H1 (cell line): ENCODE measurements at regions not wholly inside any gene's neighbourhood (a gene's known extent, or its start where the extent isn't known, plus 50 kb on each side); places are given as distances from the start of the nearest gene placed in this dataset.

Experiments
- CTCF ChIA-PET: fragments of 300-600 bp; sonication (Branson Sonifier 250); formaldehyde crosslinking; loops from one replicate; lab custom pipeline; 2021; ENCODE audit not compliant: partially characterized antibody; lab: Charles Lee
- POLR2A ChIA-PET: fragments of 300-600 bp; sonication (Branson Sonifier 250); formaldehyde crosslinking; loops from one replicate; lab custom pipeline; 2021; ENCODE audit warnings: inconsistent platforms; ENCODE audit not compliant: partially characterized antibody; lab: Charles Lee
- DNase-seq, 2 experiments: peaks; one replicate each; pipeline versions ENCODE4 v3.0.0 to v3.0.0-alpha.2; 2010 to 2022; ENCODE audit warnings: low spot score in 2 of 2, low read depth in 1 of 2, mixed read lengths in 1 of 2
- FAIRE-seq: peaks from 2 replicates; lab custom pipeline; 2011; peaks lifted over from hg19 to GRCh38; lab: Jason Lieb, UNC
- H2AFZ ChIP-seq: 2 replicates; pipeline ENCODE4 v1.8.1; 2012; ENCODE audit warnings: low read length, inconsistent platforms
- H2AK5ac ChIP-seq: 2 replicates; pipeline ENCODE4 v1.6.1; 2013; ENCODE audit warnings: low read depth, low read length
- H2BK120ac ChIP-seq: replicated peaks from 2 replicates; pipeline ENCODE3; 2013; ENCODE audit warnings: low read depth, low read length, inconsistent platforms
- H2BK12ac ChIP-seq: 2 replicates; pipeline ENCODE4 v1.6.1; 2013; ENCODE audit warnings: low read depth, low read length
- H2BK15ac ChIP-seq: 2 replicates; pipeline ENCODE4 v1.6.1; 2013; ENCODE audit warnings: low read length
- H2BK20ac ChIP-seq: 2 replicates; pipeline ENCODE4 v1.6.1; 2013; ENCODE audit warnings: low read length
- H2BK5ac ChIP-seq: 2 replicates; pipeline ENCODE4 v1.6.1; 2013; ENCODE audit warnings: low read depth, low read length
- H3K14ac ChIP-seq: 2 replicates; pipeline ENCODE4 v1.6.1; 2013; ENCODE audit warnings: inconsistent platforms; ENCODE audit not compliant: insufficient read length
- H3K18ac ChIP-seq: 2 replicates; pipeline ENCODE4 v1.6.1; 2013; ENCODE audit warnings: low read length; ENCODE audit errors: extremely low read depth
- H3K23ac ChIP-seq: 2 replicates; pipeline ENCODE4 v1.6.1; 2013; ENCODE audit warnings: inconsistent platforms; ENCODE audit not compliant: insufficient read length
- H3K23me2 ChIP-seq: 2 replicates; pipeline ENCODE4 v1.6.1; 2013; ENCODE audit warnings: low read depth, low read length
- H3K27ac ChIP-seq: 2 replicates; pipeline ENCODE4 v1.6.1; 2011; ENCODE audit warnings: low read depth, low read length, inconsistent platforms
- H3K27me3 ChIP-seq, 4 experiments: replicated peaks in 1 of 4; 1 replicate in 1 of 4; 2 replicates in 3 of 4; pipeline versions ENCODE4 v1.6.1 to v1.8.1; 2011 to 2013; ENCODE audit warnings: low read length in 3 of 4, mild to moderate bottlenecking in 3 of 4, inconsistent platforms in 2 of 4, mixed read lengths in 2 of 4, moderate library complexity in 1 of 4; ENCODE audit not compliant: control insufficient read depth in 3 of 4, insufficient read depth in 3 of 4; ENCODE audit errors: extremely low read depth in 1 of 4
- H3K36me3 ChIP-seq, 4 experiments: 2 replicates each; pipeline versions ENCODE4 v1.6.1 to v1.8.1; 2011 to 2013; ENCODE audit warnings: mild to moderate bottlenecking in 4 of 4, low read length in 3 of 4, moderate library complexity in 2 of 4, control low read depth in 1 of 4, inconsistent platforms in 1 of 4; ENCODE audit not compliant: insufficient read depth in 4 of 4, control insufficient read depth in 2 of 4
- H3K4ac ChIP-seq: replicated peaks from 2 replicates; pipeline ENCODE3; 2013; ENCODE audit warnings: low read length, low read depth, mixed read lengths, inconsistent platforms; ENCODE audit not compliant: insufficient read length
- H3K4me1 ChIP-seq, 4 experiments: replicated peaks in 1 of 4; 1 replicate in 1 of 4; 2 replicates in 3 of 4; pipeline versions ENCODE4 v1.6.1 to v1.8.1; 2011 to 2013; ENCODE audit warnings: low read length in 3 of 4, inconsistent platforms in 2 of 4, mixed read lengths in 1 of 4; ENCODE audit not compliant: insufficient read depth in 4 of 4, control insufficient read depth in 3 of 4
- H3K4me2 ChIP-seq, 2 experiments: 2 replicates each; pipeline versions ENCODE4 v1.6.1 to v1.8.1; 2011 to 2013; ENCODE audit warnings: low read depth in 2 of 2, low read length in 2 of 2, control low read depth in 1 of 2, inconsistent platforms in 1 of 2, mild to moderate bottlenecking in 1 of 2; ENCODE audit not compliant: insufficient read depth in 1 of 2
- H3K4me3 ChIP-seq, 4 experiments: fragments of 200-600, 300-600 bp in 1 of 4; sonication (generic), shearing (Covaris generic), sonication (Bioruptor Twin) in 1 of 4; 2 replicates each; pipeline versions ENCODE4 v1.5.1 to v1.8.1; 2011 to 2016; ENCODE audit warnings: low read length in 4 of 4, low read depth in 3 of 4, control low read depth in 2 of 4, inconsistent platforms in 2 of 4, mild to moderate bottlenecking in 2 of 4, mixed read lengths in 1 of 4, moderate library complexity in 1 of 4; ENCODE audit not compliant: insufficient read depth in 2 of 4; ENCODE audit errors: extremely low read depth in 1 of 4
- H3K56ac ChIP-seq: replicated peaks from 2 replicates; pipeline ENCODE3; 2013; ENCODE audit warnings: low read depth, mild to moderate bottlenecking, mixed read lengths, low read length, inconsistent platforms; ENCODE audit not compliant: insufficient read length
- H3K79me1 ChIP-seq: 2 replicates; pipeline ENCODE4 v1.6.1; 2013; ENCODE audit warnings: low read depth, low read length, control low read depth
- H3K79me2 ChIP-seq, 2 experiments: 2 replicates each; pipeline versions ENCODE4 v1.6.1 to v1.8.1; 2012 to 2013; ENCODE audit warnings: low read length in 2 of 2, mild to moderate bottlenecking in 2 of 2, inconsistent platforms in 1 of 2; ENCODE audit not compliant: insufficient read depth in 2 of 2, control insufficient read depth in 1 of 2
- H3K9ac ChIP-seq, 4 experiments: replicated peaks in 1 of 4; 1 replicate in 1 of 4; 2 replicates in 3 of 4; pipeline versions ENCODE4 v1.6.1 to v1.8.1; 2011 to 2013; ENCODE audit warnings: low read depth in 3 of 4, low read length in 3 of 4, control low read depth in 2 of 4, mild to moderate bottlenecking in 2 of 4, moderate library complexity in 2 of 4, inconsistent platforms in 1 of 4; ENCODE audit errors: extremely low read depth in 1 of 4
- H3K9me3 ChIP-seq, 2 experiments: 2 replicates each; pipeline versions ENCODE4 v1.6.1 to v1.8.1; 2012 to 2013; ENCODE audit warnings: mild to moderate bottlenecking in 2 of 2, moderate library complexity in 2 of 2, control low read depth in 1 of 2, inconsistent platforms in 1 of 2, low read depth in 1 of 2, low read length in 1 of 2, mixed read lengths in 1 of 2; ENCODE audit not compliant: insufficient read depth in 2 of 2
- H4K20me1 ChIP-seq, 2 experiments: replicated peaks in 1 of 2; 2 replicates each; pipeline versions ENCODE3 to v1.8.1; 2011 to 2013; ENCODE audit warnings: inconsistent platforms in 2 of 2, low read length in 2 of 2, mild to moderate bottlenecking in 1 of 2; ENCODE audit not compliant: insufficient read depth in 2 of 2, control insufficient read depth in 1 of 2
- H4K5ac ChIP-seq: 2 replicates; pipeline ENCODE4 v1.6.1; 2013; ENCODE audit warnings: low read length, low read depth, mixed read lengths, inconsistent platforms; ENCODE audit not compliant: insufficient read length
- H4K8ac ChIP-seq: 2 replicates; pipeline ENCODE4 v1.8.0; 2013; ENCODE audit warnings: mild to moderate bottlenecking, moderate library complexity, low read length, inconsistent platforms; ENCODE audit not compliant: insufficient read depth; ENCODE audit errors: extremely low read depth
- H4K91ac ChIP-seq: replicated peaks from 2 replicates; pipeline ENCODE3; 2013; ENCODE audit warnings: low read length, mixed read lengths, inconsistent platforms; ENCODE audit not compliant: insufficient read length
- ASH2L ChIP-seq: fragments of 200-600, 300-600 bp; sonication (generic); IDR thresholded peaks from one replicate; pipeline ENCODE4 v1.7.1; 2017; ENCODE audit warnings: low read length
- CBX5 ChIP-seq: fragments of 300-800, 300-1000 bp; sonication (generic); IDR thresholded peaks from 2 replicates; pipeline ENCODE4 v1.7.1; 2016; ENCODE audit warnings: antibody characterized with exemption, low read length, low read depth
- JUN ChIP-seq: IDR thresholded peaks from 2 replicates; pipeline ENCODE4 v1.6.1; 2011; ENCODE audit warnings: low read depth, mild to moderate bottlenecking, improper control_type of control experiment, low read length
- JUND ChIP-seq: IDR thresholded peaks from 2 replicates; pipeline ENCODE4 v1.6.1; 2011; ENCODE audit warnings: mild to moderate bottlenecking, improper control_type of control experiment, low read length
- WGBS, 2 experiments: shearing (Covaris generic) in 1 of 2; methylation state at CpG; one replicate each; pipeline versions ENCODE4 v1.1.6 to v1.1.7; 2013 to 2015; ENCODE audit warnings: low lambda C conversion rate in 2 of 2, mixed read lengths in 2 of 2, inconsistent platforms in 1 of 2, low coverage in 1 of 2, missing lambda C conversion rate in 1 of 2; ENCODE audit not compliant: insufficient replicate concordance in 2 of 2, insufficient coverage in 1 of 2, insufficient read length in 1 of 2; ENCODE audit errors: extremely low coverage in 1 of 2, missing lambda C conversion rate in 1 of 2; 5-methylcytosine and 5-hydroxymethylcytosine counted together
- TF ChIP-seq, protein P1 (sequence below): IDR thresholded peaks from 2 replicates; pipeline ENCODE4 v1.6.1; 2012; ENCODE audit warnings: inconsistent platforms

DNA sequence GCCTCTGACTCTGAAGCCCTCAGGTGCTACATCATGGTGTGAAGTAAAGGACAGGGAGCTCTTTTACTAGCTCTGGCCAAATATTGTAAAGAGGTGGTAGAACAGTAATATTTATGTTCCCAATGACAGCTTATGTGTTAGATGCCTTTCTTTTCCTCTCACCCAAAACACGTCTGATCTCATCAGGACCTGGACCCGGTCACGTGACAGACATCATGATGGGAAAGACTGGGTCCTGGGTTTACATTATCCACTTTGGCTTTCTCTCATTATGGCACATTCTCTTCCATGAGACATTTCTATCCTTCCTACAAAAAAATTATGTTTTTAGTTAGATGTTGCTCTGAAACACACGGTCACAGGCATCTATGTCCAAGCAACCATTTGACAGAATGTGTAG, 548.7 kb upstream of the CDH7 start:
- H3K36me3 ChIP-seq, result no peaks in the 10 kb centered on the region
- CTCF ChIA-PET, result interaction anchor here (0.6 to 1.6 kb wide), 2 partner anchors 11 to 107 kb away, joined by 3 to 5 read pairs; no protein-coding TSS in a partner anchor
- no peak overlapping the region for H2BK20ac ChIP-seq
- no peak overlapping the region for H2BK5ac ChIP-seq
- no peak overlapping the region for H3K4me3 ChIP-seq
- H2BK15ac ChIP-seq, result no peak overlapping the region
- H3K79me2 ChIP-seq, result no peaks in the 10 kb centered on the region
- no peak overlapping the region for H3K56ac ChIP-seq
- no peak overlapping the region for H4K8ac ChIP-seq
- no peak overlapping the region for H3K9ac ChIP-seq
- no peaks in the 10 kb centered on the region for H4K20me1 ChIP-seq
- H3K79me1 ChIP-seq, result no peaks in the 10 kb centered on the region
- no peak overlapping the region for H3K4ac ChIP-seq
- WGBS, 2 experiments, result 92% methylated on average over 4 of the region's 4 CpGs; no CpG with 5 or more reads in 1 of the 2 experiments
- H3K18ac ChIP-seq, result no peak overlapping the region
- no peak for DNase-seq
- H3K23ac ChIP-seq, result no peak overlapping the region
- H2AFZ ChIP-seq, result no peak overlapping the region
- H2AK5ac ChIP-seq, result no peak overlapping the region
- no peak for TF ChIP-seq JUN
- no peak for TF ChIP-seq ASH2L
- TF ChIP-seq CBX5, result no peak
- TF ChIP-seq, protein P1, sequence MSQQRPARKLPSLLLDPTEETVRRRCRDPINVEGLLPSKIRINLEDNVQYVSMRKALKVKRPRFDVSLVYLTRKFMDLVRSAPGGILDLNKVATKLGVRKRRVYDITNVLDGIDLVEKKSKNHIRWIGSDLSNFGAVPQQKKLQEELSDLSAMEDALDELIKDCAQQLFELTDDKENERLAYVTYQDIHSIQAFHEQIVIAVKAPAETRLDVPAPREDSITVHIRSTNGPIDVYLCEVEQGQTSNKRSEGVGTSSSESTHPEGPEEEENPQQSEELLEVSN, result no peak
- TF ChIP-seq JUND, result no peak
- TF ChIP-seq, all 59 proteins: peak for 0
- POLR2A ChIA-PET, result no interaction called here
- no peak overlapping the region for H2BK120ac ChIP-seq
- no peak for FAIRE-seq
- H3K23me2 ChIP-seq, result no peaks in the 10 kb centered on the region
- no peaks in the 10 kb centered on the region for H3K4me1 ChIP-seq
- no peak overlapping the region for H3K27ac ChIP-seq
- H2BK12ac ChIP-seq, result no peak overlapping the region
- no peak overlapping the region for H3K14ac ChIP-seq
- H4K91ac ChIP-seq, result no peak overlapping the region
- H3K27me3 ChIP-seq, result no peaks in the 10 kb centered on the region
- H3K4me2 ChIP-seq, result no peak overlapping the region
- no peak overlapping the region for H4K5ac ChIP-seq
- no peaks in the 10 kb centered on the region for H3K9me3 ChIP-seq
